GM21526 (cell line): ENCODE measurements at regions not wholly inside any gene's neighbourhood (a gene's known extent, or its start where the extent isn't known, plus 50 kb on each side); places are given as distances from the start of the nearest gene placed in this dataset.

Experiments
- ATAC-seq: cut with Tn5 transposase; IDR thresholded peaks from one replicate; pipeline ENCODE4 v1.9.1; 2021; ENCODE audit warnings: moderate library complexity; ENCODE audit not compliant: unreplicated experiment, low FRiP score

DNA sequence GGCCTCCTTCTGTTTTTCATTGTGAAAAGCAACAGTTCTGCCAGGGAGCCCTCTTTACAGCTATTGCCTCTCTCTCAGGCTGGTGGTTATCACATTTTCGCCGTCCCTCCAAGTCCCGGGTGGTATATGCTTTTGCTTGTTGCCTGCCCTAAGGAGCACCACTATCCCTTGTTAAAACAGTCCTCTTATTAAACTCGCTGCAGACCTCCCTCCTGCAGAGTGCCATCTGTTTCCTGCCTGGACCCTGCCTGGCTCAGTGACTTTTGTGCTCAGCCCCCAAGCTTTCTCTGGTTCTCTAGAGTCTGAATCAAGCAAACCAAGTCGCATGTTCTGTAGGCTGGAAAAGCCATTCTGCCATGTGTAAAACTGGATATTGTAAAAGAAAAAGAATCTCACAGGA, 72.1 kb upstream of the FHL2 start:
- ATAC-seq, result no peak

DNA sequence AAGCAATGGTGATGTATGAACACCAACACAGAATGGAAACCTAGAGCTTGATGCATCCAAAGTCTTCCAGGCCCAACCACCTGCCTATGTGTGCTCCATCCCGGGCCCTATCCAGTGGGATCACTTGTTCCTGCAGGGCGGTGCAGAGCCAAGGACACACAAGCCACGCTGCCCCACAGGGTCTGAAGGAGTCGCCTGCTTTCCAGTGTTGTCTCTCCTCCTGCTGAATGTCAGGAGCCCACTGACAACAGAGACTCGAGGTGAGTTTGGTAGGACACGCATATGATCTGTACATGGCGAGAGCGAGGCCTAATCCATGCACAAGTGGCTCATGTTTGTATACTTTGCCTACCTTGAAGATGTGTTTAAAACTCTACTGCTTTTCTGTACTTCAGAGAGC, 70.9 kb upstream of the FHL2 start:
- ATAC-seq, result no peak

DNA sequence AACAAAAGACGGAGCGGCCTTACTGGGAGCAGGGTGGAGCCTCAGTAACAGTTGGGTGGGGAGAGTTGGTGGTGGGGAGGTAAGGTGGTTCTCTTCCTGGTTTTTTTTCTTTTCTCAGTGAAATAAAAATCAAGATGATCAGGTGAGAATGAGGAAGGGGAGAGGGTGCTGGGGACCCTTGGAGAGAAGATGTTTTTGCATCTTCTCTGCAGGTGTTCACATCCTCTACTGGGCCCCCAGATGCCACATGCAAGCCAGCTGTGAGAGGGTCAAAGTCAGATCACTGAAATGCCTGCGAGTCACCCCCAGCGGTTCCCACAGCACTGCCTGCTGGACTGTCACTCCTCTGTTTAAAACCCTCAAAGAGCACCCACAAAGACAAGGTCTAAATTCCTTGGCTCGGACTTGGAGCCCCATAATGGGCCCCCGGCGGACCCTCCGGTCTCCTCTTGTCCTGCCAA, 69.8 kb upstream of the FHL2 start:
- ATAC-seq, result no peak

DNA sequence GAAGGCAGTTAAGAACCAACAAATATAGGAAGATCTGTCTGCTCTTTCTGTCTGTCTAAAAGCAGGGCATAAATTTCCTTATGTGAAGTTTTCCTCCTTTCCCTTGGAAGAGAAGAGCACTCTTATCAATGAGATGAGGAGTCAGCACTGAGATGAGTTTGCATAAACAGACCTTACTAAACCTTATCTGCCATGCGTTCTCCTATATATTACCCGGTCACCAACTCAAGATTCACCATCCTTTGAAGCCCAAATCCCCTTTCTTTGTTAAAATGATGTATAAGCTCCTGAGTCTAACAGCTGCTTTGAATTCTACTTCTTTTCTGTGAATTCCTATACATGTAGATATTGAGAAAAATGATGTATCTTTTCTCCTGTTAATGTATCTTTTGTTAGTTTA, 65.5 kb upstream of the FHL2 start:
- ATAC-seq, result no peak

DNA sequence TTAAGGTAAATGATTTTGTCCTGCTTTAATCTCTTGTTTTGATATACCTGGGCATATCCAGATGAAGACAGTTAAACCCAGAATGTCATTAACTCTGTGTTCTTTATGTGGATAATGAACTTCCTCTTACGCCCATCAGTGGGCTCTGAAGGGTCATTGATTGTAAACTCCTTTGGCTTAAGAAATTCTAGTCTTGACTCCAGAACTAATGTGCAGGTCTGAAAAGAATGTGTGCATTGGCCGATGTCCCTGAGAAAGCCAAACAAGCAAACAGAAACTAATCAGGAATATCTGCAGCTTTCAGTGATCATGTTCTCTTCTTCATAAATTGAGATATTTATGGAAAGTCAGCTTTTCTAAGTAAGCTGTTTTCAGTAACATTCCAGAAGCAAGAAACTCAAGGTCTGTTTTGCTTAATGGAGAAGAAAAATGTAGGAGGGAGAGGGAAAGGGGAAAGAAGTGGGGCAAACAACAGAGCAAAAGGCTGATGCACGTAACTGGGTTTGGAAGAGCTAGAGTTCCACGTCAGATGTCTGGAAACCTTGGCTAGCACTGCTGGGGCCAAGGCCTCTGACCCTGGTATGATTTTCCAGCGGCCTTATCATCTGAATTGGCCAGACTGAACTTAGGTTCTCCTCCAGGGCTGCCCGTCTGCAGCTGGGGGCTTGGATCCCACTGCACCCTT, 61.3 kb upstream of the FHL2 start:
- ATAC-seq, result no peak

DNA sequence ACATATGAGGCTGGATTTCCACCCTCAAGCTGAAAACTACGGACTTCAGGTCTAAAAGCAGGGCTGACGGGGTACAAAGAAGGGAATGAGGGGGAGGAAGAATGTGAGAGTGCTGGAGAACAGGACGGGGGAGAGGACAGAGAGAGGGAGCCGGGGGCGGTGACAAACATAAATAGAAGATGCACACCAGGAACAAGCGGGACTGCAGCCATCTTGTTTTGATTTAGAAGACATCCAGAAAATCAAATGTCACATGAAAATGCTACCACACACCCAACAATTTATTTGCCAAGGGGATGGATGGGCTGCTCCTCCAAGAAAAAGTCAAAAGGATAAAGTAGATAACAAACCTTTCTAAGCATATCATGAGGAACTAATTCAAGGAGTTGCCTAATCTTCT, 59.2 kb upstream of the FHL2 start:
- no peak for ATAC-seq

DNA sequence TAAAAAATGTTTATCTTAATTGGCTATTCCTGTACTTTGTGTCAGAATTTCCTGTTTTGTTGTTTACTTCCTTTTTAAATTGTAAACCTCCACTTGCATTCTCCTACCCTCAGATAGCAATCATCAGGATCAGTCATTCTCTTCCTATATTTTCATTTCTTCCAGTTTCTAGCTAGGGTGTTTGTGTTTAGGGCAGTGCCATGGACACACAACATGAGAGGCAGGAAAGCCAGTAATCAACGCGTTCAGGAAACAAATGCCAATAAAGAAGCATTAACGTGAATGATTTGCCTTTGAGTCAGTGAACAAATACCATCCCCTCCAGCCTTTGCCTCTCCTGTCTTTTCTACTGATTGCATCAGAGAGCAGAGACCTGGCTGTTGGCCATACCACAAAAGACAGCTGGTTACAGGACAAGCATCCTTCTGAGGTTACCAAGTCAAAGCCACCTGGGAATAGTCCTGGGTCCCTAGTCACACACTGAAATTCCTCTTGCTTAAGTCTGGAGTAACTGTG, 56.7 kb upstream of the FHL2 start:
- no peak for ATAC-seq

DNA sequence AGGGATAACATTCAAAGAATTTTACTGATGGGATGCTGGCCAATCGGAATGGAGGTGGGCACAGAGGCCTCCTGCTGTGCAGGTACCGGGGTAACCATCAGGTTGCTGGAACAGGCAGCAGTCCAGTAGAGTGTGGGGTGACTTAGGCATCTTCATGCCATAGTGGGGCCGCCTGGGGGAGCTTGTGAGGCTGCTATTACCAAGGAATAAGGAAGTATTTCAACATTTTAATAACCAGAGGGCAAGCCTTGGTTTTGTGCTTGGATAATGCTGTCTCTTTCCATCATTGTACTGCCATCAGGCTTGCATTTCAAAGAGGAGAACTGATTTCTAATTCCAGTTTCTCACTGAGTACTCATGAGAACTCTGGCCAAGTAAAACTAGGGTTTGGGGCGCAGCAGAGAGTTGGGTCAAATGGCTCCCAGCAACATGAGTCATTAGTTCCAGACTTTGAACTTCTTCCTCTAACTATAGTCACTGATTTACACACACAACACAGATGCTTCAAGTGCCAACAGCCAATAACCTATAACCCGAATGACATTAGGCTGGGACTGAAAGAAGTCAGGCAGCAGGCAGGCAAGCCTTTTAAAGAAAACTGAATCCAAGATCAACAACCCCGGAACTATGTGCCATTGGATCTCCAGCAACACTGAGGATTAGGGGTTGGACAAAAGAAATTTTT, 56.1 kb upstream of the FHL2 start:
- ATAC-seq, result no peak

DNA sequence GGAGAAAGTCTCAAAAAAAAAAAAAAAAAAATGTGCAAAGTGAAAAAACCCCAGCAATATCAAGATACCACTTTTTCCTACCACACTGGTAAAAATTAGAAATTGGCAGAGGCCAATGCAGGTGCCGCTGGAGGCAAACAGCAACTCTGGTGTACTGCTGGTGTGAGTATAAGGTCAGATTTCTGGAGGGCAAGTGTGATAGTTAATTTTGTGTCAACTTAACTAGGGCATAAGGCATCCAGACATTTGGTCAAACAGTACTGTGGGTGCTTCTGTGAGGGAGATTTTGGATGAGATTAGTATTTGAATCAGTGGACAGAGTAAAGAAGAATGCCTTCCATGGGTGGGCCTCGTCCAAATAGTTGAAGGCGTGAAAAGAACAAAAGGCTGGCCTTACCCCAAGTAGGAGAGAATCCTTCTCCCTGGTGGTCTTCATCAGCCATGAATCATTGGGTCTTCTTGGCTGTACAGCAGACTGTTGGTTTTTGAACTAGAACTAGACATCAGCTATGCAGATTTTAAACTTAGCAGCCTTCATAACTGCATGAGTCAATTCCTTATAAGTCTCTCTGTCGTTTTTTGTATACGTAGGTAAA, 52.8 kb upstream of the FHL2 start:
- no peak for ATAC-seq

DNA sequence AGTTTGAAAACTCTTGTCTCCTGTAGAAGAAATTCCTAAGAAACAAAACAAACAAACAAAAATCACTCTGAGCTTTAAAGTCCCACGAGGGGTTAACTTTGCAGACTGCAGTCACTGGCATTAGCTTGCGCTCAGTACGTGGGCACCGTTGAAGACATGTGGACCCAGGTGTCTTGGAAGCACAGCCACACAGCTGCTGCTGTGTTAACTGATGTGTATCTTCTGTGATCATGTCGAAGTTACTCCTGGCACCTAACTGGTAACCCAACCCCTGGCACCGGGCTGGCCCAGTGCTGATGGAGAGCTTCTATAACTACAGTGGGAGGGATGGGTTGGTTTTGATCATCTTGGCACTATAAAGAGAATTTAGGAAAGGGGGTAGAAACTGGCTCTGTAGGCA, 51.6 kb upstream of the FHL2 start:
- ATAC-seq, result no peak

DNA sequence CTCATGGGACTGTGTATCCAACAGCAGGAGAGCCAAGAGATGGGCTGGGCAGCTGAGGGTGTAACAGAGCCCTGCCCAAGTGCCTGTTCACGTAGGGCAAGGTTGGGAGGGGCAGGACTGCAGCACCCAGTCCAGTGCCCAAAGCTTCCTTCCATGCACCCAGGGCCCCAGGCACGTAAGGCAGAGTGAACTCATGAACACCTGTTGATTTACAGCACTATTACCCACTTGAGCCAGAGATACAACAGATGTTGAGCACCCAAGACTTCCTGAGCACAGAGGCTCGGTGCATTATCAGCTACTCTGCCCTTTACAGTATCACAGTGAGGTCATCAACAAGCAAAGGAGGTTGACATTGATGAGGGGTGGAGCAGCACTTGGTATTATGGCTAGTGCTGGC, 50.2 kb upstream of the FHL2 start:
- no peak for ATAC-seq
